Esophagus squamous epithelium (tissue), 4 donors: ENCODE measurements at regions not wholly inside any gene's neighbourhood (a gene's known extent, or its start where the extent isn't known, plus 50 kb on each side); places are given as distances from the start of the nearest gene placed in this dataset.

Experiments used
- CTCF ChIP-seq, 6 experiments: fragments of 450-650 bp in 4 of 6; fragments of 200-600 bp in 2 of 6; sonication (generic) in 2 of 6; IDR thresholded peaks; one replicate each; pipeline ENCODE4 v1.5.1; 2016 to 2019; ENCODE audit warnings: antibody characterized with exemption in 6 of 6, mild to moderate bottlenecking in 4 of 6, moderate library complexity in 4 of 6
- POLR2A ChIP-seq, 4 donors: fragments of 450-650 bp; IDR thresholded peaks; one replicate each; pipeline ENCODE4 v1.6.1; 2017; ENCODE audit warnings: antibody characterized with exemption in 4 of 4, mild to moderate bottlenecking in 4 of 4, moderate library complexity in 3 of 4

- TF ChIP-seq CTCF (IDR thresholded peaks at IDR 0.05): no peak
- no peak for TF ChIP-seq POLR2A (IDR thresholded peaks at IDR 0.05)
These were observed 423.7 kb downstream of the PRKD1 start for GRCh38 chr14:29503903-29504302.
